ENCODE measurements at regions not wholly inside any gene's neighbourhood (a gene's known extent, or its start where the extent isn't known, plus 50 kb on each side); places are given as distances from the start of the nearest gene placed in this dataset.
"Not testable (repeated sequence)": the region's sequence is repeated elsewhere in the genome, so short reads cannot be mapped to it uniquely, and the experiment has no call there.

DNA sequence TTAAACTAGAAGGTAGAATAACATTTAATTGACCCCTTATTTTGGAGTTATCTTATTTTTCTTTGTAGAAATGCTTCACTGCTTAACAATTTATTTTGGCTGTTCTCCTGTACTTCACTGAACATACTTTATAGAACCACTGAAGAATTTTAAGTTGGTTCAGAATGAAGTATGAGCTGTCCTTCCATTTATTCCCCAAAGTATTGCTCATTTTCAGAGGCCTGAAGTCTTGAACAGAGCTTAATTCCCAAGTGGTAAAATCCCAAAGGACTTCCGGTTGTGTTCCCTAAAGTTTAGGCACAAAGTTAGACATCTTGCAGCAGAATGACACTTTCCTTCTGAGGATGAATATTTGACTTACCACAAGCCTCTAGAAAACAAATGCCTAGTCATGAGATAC, 233.3 kb downstream of the TINAG start:
- Histone ChIP-seq H4K20me1 (ENCODE audit: insufficient read depth, low read length) (no peaks in the 10 kb centered on the region), H3K27ac (ENCODE audit: low read length) (no peak overlapping the region), H3K27me3 (ENCODE audit: insufficient read depth, low read length, poor library complexity) (no peaks in the 10 kb centered on the region), H3K4me2 (ENCODE audit: insufficient read depth, low read length) (no peak overlapping the region), H3K4me1 (ENCODE audit: insufficient read depth, low read length) (no peaks in the 10 kb centered on the region), H3K36me3 (ENCODE audit: insufficient read depth, low read length) (no peaks in the 10 kb centered on the region), H3K9ac (ENCODE audit: low read depth, low read length) (no peak overlapping the region), H3K4me3 (ENCODE audit: low read depth in 1 of 2, low read length in 2 of 2) (no peak overlapping the region), H3K9me3 (ENCODE audit: insufficient read depth, low read length, severe bottlenecking) (no peaks in the 10 kb centered on the region), H3K79me2 (ENCODE audit: insufficient read depth, low read length) (no peaks in the 10 kb centered on the region), H2AFZ (ENCODE audit: low read depth, low read length) (no peak overlapping the region)
- ATAC-seq (ENCODE audit: insufficient read depth, low read depth) (no peak), DNase-seq (no peak)
- TF ChIP-seq, protein P1, sequence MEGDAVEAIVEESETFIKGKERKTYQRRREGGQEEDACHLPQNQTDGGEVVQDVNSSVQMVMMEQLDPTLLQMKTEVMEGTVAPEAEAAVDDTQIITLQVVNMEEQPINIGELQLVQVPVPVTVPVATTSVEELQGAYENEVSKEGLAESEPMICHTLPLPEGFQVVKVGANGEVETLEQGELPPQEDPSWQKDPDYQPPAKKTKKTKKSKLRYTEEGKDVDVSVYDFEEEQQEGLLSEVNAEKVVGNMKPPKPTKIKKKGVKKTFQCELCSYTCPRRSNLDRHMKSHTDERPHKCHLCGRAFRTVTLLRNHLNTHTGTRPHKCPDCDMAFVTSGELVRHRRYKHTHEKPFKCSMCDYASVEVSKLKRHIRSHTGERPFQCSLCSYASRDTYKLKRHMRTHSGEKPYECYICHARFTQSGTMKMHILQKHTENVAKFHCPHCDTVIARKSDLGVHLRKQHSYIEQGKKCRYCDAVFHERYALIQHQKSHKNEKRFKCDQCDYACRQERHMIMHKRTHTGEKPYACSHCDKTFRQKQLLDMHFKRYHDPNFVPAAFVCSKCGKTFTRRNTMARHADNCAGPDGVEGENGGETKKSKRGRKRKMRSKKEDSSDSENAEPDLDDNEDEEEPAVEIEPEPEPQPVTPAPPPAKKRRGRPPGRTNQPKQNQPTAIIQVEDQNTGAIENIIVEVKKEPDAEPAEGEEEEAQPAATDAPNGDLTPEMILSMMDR (IDR thresholded peaks at IDR 0.05; ENCODE audit: borderline replicate concordance, extremely low read depth, low read length, poor library complexity, severe bottlenecking) = no peak
- no peak for TF ChIP-seq EZH2 (IDR thresholded peaks at IDR 0.05; ENCODE audit: borderline replicate concordance, low read depth, low read length, severe bottlenecking)

DNA sequence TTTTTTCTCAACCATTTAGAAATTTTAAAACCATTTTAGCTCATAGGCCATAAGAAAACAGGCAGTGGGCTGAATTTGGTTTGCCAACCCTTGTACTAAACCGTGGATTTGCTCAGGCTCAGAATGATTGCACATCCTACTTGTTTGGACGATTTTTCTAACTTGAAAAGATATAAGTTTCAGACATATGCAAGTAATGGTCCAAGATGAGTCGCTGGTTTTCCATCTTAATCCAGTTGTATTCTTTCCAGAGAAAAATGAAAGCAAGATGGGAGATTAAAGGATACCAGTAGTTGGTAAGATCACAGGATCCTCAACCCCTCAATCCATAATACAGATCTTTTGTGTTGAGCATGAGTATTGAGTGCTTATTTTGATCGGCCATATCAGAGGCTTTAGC, 250.9 kb downstream of the TINAG start:
- Histone ChIP-seq H3K4me1 (ENCODE audit: insufficient read depth, low read length) (no peaks in the 10 kb centered on the region), H3K9ac (ENCODE audit: low read depth, low read length) (no peak overlapping the region), H3K79me2 (ENCODE audit: insufficient read depth, low read length) (no peaks in the 10 kb centered on the region), H3K36me3 (ENCODE audit: insufficient read depth, low read length) (no peaks in the 10 kb centered on the region), H3K27ac (ENCODE audit: low read length) (no peak overlapping the region), H3K9me3 (ENCODE audit: insufficient read depth, low read length, severe bottlenecking) (no peaks in the 10 kb centered on the region), H3K27me3 (ENCODE audit: insufficient read depth, low read length, poor library complexity) (no peaks in the 10 kb centered on the region), H2AFZ (ENCODE audit: low read depth, low read length) (no peak overlapping the region), H3K4me2 (ENCODE audit: insufficient read depth, low read length) (no peak overlapping the region), H4K20me1 (ENCODE audit: insufficient read depth, low read length) (no peaks in the 10 kb centered on the region), H3K4me3 (ENCODE audit: low read depth in 1 of 2, low read length in 2 of 2) (no peak overlapping the region)
- no peak for ATAC-seq (ENCODE audit: insufficient read depth, low read depth)
- no peak for TF ChIP-seq EZH2 (IDR thresholded peaks at IDR 0.05; ENCODE audit: borderline replicate concordance, low read depth, low read length, severe bottlenecking)
- TF ChIP-seq, protein P1 (IDR thresholded peaks at IDR 0.05; ENCODE audit: borderline replicate concordance, extremely low read depth, low read length, poor library complexity, severe bottlenecking) = no peak
- no peak for DNase-seq

DNA sequence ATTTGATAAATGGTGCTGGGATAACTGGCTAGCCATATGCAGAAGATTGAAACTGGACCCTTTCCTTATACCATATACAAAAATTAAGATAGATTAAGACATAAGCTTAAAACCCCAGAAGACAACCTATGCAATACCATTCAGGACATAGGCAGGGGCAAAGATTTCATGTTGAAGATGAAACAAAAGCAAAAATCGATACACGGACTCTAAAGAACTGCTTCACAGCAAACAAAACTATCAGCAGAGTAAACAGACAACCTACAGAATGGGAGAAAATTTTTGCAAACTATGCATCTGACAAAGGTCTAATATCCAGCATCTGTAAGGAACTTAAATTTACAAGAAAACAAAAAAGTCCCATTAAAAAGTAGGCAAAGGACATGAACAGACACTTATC, 255.9 kb downstream of the TINAG start:
- ATAC-seq (ENCODE audit: insufficient read depth, low read depth); H3K4me2 ChIP-seq (ENCODE audit: insufficient read depth, low read length); H2AFZ ChIP-seq (ENCODE audit: low read depth, low read length); H3K79me2 ChIP-seq (ENCODE audit: insufficient read depth, low read length); DNase-seq; H3K27ac ChIP-seq (ENCODE audit: low read length); H3K4me1 ChIP-seq (ENCODE audit: insufficient read depth, low read length); H3K36me3 ChIP-seq (ENCODE audit: insufficient read depth, low read length); H3K27me3 ChIP-seq (ENCODE audit: insufficient read depth, low read length, poor library complexity); H3K9ac ChIP-seq (ENCODE audit: low read depth, low read length); H3K9me3 ChIP-seq (ENCODE audit: insufficient read depth, low read length, severe bottlenecking); H4K20me1 ChIP-seq (ENCODE audit: insufficient read depth, low read length); H3K4me3 ChIP-seq (ENCODE audit: low read depth in 1 of 2, low read length in 2 of 2): not testable (repeated sequence)

DNA sequence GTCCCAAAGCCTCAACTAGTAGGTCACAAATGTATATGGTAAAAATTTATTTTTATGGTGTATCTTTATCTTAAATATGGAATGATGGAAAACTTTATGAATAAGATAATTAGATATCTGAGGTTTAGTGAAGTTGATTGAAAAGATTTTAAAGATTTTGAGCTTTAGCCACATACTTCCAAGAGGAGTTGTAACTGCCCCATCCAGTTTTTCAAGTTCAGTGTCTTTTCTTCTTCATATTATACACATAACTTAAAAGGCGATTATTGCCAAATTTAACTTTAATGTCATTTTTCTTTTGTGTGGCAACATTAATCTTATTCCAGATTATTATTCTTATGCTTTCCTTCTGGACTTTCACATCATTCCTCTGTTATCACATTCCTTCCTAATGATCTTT, 266.4 kb downstream of the TINAG start:
- Histone ChIP-seq H3K27ac (ENCODE audit: low read length) (no peak overlapping the region), H3K9me3 (ENCODE audit: insufficient read depth, low read length, severe bottlenecking) (no peaks in the 10 kb centered on the region), H2AFZ (ENCODE audit: low read depth, low read length) (no peak overlapping the region), H3K27me3 (ENCODE audit: insufficient read depth, low read length, poor library complexity) (no peaks in the 10 kb centered on the region), H3K36me3 (ENCODE audit: insufficient read depth, low read length) (no peaks in the 10 kb centered on the region), H3K4me3 (ENCODE audit: low read depth in 1 of 2, low read length in 2 of 2) (no peak overlapping the region), H3K4me1 (ENCODE audit: insufficient read depth, low read length) (no peaks in the 10 kb centered on the region), H3K79me2 (ENCODE audit: insufficient read depth, low read length) (no peaks in the 10 kb centered on the region), H4K20me1 (ENCODE audit: insufficient read depth, low read length) (no peaks in the 10 kb centered on the region), H3K4me2 (ENCODE audit: insufficient read depth, low read length) (no peak overlapping the region), H3K9ac (ENCODE audit: low read depth, low read length) (no peak overlapping the region)
- TF ChIP-seq EZH2 (IDR thresholded peaks at IDR 0.05; ENCODE audit: borderline replicate concordance, low read depth, low read length, severe bottlenecking) = no peak
- TF ChIP-seq, protein P1 (IDR thresholded peaks at IDR 0.05; ENCODE audit: borderline replicate concordance, extremely low read depth, low read length, poor library complexity, severe bottlenecking) = no peak
- DNase-seq (no peak), ATAC-seq (ENCODE audit: insufficient read depth, low read depth) (no peak)
